DND-41 (cell line): ENCODE measurements at regions not wholly inside any gene's neighbourhood (a gene's known extent, or its start where the extent isn't known, plus 50 kb on each side); places are given as distances from the start of the nearest gene placed in this dataset.

Experiments
- CTCF ChIP-seq: IDR thresholded peaks from 2 replicates; pipeline ENCODE4 v1.5.1; 2012; ENCODE audit warnings: borderline replicate concordance, low read length, moderate library complexity, mild to moderate bottlenecking; ENCODE audit not compliant: poor library complexity, severe bottlenecking; ENCODE audit errors: extremely low read depth
- EZH2 ChIP-seq: IDR thresholded peaks from 3 replicates; pipeline ENCODE4 v1.6.1; 2012; ENCODE audit warnings: borderline replicate concordance, low read depth, mild to moderate bottlenecking, moderate library complexity, low read length, inconsistent platforms; ENCODE audit not compliant: severe bottlenecking

GRCh38 chr5:15376803-15377202, 123.2 kb upstream of the FBXL7 start:
- no peak for TF ChIP-seq EZH2
- no peak for TF ChIP-seq CTCF
